Lower leg skin (tissue), 3 donors: ENCODE measurements at regions not wholly inside any gene's neighbourhood (a gene's known extent, or its start where the extent isn't known, plus 50 kb on each side); places are given as distances from the start of the nearest gene placed in this dataset.

Experiments
- CTCF ChIP-seq, 3 donors: fragments of 450-650 bp; IDR thresholded peaks; one replicate each; pipeline ENCODE4 v1.5.1; 2016; ENCODE audit warnings: antibody characterized with exemption in 3 of 3, mild to moderate bottlenecking in 3 of 3, moderate library complexity in 2 of 3
- POLR2A ChIP-seq, 2 donors: fragments of 450-650 bp; IDR thresholded peaks; one replicate each; pipeline ENCODE4 v1.6.1; 2016 to 2017; ENCODE audit warnings: antibody characterized with exemption in 2 of 2, mild to moderate bottlenecking in 1 of 2, moderate library complexity in 1 of 2

- no peak for TF ChIP-seq CTCF (IDR thresholded peaks at IDR 0.05)
- TF ChIP-seq POLR2A (IDR thresholded peaks at IDR 0.05), result no peak
Observed at GRCh38 chr13:86758116-86758515, 913.1 kb upstream of the SLITRK5 start.
